ENCODE measurements at regions not wholly inside any gene's neighbourhood (a gene's known extent, or its start where the extent isn't known, plus 50 kb on each side); places are given as distances from the start of the nearest gene placed in this dataset.

- TF ChIP-seq POLR2A (IDR thresholded peaks at IDR 0.05; ENCODE audit: low read length) (no peak), GATA1 (IDR thresholded peaks at IDR 0.05; ENCODE audit: low read depth, low read length) (no peak)
These were observed 1157.1 kb downstream of the BCL11B start for GRCh38 chr14:98114946-98115345.

All from erythroblast (primary cell).